SU-DHL-6 (cell line): ENCODE measurements at regions not wholly inside any gene's neighbourhood (a gene's known extent, or its start where the extent isn't known, plus 50 kb on each side); places are given as distances from the start of the nearest gene placed in this dataset.

Experiments used
- H2AFZ ChIP-seq: fragments of 200-600 bp; sonication (generic); 2 replicates; pipeline ENCODE4 v1.6.1; 2014; ENCODE audit warnings: low read depth, mild to moderate bottlenecking, moderate library complexity, mixed read lengths, antibody characterized with exemption, low read length; ENCODE audit not compliant: severe bottlenecking
- H3F3A ChIP-seq: fragments of 200-600 bp; shearing (Covaris generic); 2 replicates; pipeline ENCODE4 v1.6.0; 2016; ENCODE audit warnings: antibody characterized with exemption, mild to moderate bottlenecking; ENCODE audit not compliant: insufficient read depth
- H3K27ac ChIP-seq: fragments of 200-600 bp; sonication (generic); 2 replicates; pipeline ENCODE4 v1.5.1; 2016; ENCODE audit warnings: low read depth, mild to moderate bottlenecking, low read length, moderate library complexity, mixed read lengths
- H3K27me3 ChIP-seq: fragments of 200-600 bp; sonication (generic), shearing (Covaris generic); 2 replicates; pipeline ENCODE4 v1.6.0; 2014; ENCODE audit warnings: mild to moderate bottlenecking, low read length
- H3K36me3 ChIP-seq: fragments of 200-600 bp; sonication (generic); 2 replicates; pipeline ENCODE4 v1.6.1; 2014; ENCODE audit warnings: mild to moderate bottlenecking, low read length, mixed read lengths
- H3K4me2 ChIP-seq: fragments of 300-600, 200-600 bp; shearing (Covaris generic), sonication (generic); 2 replicates; pipeline ENCODE4 v1.6.0; 2014; ENCODE audit warnings: low read length, low read depth, mild to moderate bottlenecking; ENCODE audit not compliant: poor library complexity, severe bottlenecking
- H3K4me3 ChIP-seq: fragments of 200-600 bp; sonication (generic); 2 replicates; pipeline ENCODE4 v1.5.1; 2014; ENCODE audit warnings: antibody characterized with exemption, low read length, mild to moderate bottlenecking, mixed read lengths; ENCODE audit not compliant: insufficient read depth, poor library complexity, severe bottlenecking
- H3K79me2 ChIP-seq: fragments of 200-600 bp; sonication (generic); 2 replicates; pipeline ENCODE4 v1.6.1; 2014; ENCODE audit warnings: mild to moderate bottlenecking, low read length, moderate library complexity; ENCODE audit not compliant: insufficient read depth
- H3K9ac ChIP-seq: fragments of 200-600 bp; sonication (generic); 2 replicates; pipeline ENCODE4 v1.7.0; 2014; ENCODE audit warnings: mild to moderate bottlenecking, low read length
- H3K9me2 ChIP-seq: fragments of 200-600 bp; sonication (generic); replicated peaks from 2 replicates; pipeline ENCODE4 v1.6.1; 2014; ENCODE audit warnings: low read length; ENCODE audit not compliant: insufficient read depth
- H3K9me3 ChIP-seq: fragments of 200-600 bp; sonication (generic); 2 replicates; pipeline ENCODE4 v1.6.1; 2014; ENCODE audit warnings: low read length, mixed read lengths; ENCODE audit not compliant: insufficient read depth
- H4K20me1 ChIP-seq: fragments of 200-600 bp; sonication (generic); 2 replicates; pipeline ENCODE4 v1.6.1; 2014; ENCODE audit warnings: low read depth, mild to moderate bottlenecking, antibody characterized with exemption, low read length, moderate library complexity, mixed read lengths
- EZH2phosphoT487 ChIP-seq: fragments of 200-600 bp; sonication (generic), shearing (Covaris generic); conservative IDR thresholded peaks from 2 replicates; pipeline ENCODE4 v1.6.1; 2018; ENCODE audit warnings: mild to moderate bottlenecking, antibody characterized with exemption, low read length, moderate library complexity, mixed read lengths
- TF ChIP-seq, protein P1 (sequence below): fragments of 200-600 bp; sonication (generic); IDR thresholded peaks from one replicate; pipeline ENCODE4 v1.5.1; 2017; ENCODE audit warnings: antibody characterized with exemption, mild to moderate bottlenecking, low read length, moderate library complexity; ENCODE audit not compliant: insufficient read depth, poor library complexity, severe bottlenecking

DNA sequence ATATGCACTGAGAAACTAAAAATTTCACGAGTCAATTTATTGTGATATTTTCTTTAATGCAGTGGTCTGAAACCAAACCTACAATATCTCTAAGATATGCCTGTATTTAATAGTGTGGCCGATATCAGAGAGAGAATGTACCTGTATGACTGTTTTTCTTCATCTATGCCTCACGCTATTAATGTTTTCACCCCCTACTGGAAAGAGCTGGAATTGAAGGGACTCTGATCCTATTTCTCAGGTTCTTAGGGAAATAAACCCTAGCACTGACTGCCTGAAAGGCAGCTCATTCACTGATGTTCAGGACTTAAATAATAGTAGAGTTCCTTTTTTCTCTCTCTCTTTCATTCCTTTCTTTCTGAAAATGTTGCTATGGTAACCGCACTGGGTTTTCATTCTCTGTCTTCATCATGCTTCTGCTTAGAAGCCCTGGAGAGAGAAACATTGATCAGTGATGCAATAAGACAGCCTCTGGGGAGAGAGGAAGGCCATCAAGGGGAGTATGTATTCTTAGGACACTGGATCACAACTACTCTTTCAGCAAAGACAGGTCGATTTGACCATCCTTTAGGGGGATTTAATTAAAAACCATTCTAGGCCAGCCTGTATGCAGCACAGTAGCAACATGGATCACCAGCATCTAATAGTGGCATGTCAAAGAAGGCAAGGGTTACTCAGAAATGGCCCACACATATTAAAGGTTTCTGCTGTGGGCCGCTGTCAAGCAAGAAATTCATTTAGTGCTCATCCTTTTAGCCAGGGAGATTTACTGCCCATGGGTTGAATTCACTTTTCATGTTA is 1135.7 kb downstream of the IGSF11 start:
- Histone ChIP-seq H3K27ac (no peak overlapping the region), H3K9ac (no peak overlapping the region), H3K9me2 (no peaks in the 10 kb centered on the region), H3K9me3 (no peaks in the 10 kb centered on the region), H3K4me3 (no peak overlapping the region), H2AFZ (no peak overlapping the region), H3K27me3 (no peaks in the 10 kb centered on the region), H3K36me3 (no peaks in the 10 kb centered on the region), H3K4me2 (no peak overlapping the region), H3F3A (no peaks in the 10 kb centered on the region), H4K20me1 (no peaks in the 10 kb centered on the region), H3K79me2 (no peaks in the 10 kb centered on the region)
- TF ChIP-seq EZH2phosphoT487, result no peak
- TF ChIP-seq, protein P1, sequence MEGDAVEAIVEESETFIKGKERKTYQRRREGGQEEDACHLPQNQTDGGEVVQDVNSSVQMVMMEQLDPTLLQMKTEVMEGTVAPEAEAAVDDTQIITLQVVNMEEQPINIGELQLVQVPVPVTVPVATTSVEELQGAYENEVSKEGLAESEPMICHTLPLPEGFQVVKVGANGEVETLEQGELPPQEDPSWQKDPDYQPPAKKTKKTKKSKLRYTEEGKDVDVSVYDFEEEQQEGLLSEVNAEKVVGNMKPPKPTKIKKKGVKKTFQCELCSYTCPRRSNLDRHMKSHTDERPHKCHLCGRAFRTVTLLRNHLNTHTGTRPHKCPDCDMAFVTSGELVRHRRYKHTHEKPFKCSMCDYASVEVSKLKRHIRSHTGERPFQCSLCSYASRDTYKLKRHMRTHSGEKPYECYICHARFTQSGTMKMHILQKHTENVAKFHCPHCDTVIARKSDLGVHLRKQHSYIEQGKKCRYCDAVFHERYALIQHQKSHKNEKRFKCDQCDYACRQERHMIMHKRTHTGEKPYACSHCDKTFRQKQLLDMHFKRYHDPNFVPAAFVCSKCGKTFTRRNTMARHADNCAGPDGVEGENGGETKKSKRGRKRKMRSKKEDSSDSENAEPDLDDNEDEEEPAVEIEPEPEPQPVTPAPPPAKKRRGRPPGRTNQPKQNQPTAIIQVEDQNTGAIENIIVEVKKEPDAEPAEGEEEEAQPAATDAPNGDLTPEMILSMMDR, result peak; percentile 20

DNA sequence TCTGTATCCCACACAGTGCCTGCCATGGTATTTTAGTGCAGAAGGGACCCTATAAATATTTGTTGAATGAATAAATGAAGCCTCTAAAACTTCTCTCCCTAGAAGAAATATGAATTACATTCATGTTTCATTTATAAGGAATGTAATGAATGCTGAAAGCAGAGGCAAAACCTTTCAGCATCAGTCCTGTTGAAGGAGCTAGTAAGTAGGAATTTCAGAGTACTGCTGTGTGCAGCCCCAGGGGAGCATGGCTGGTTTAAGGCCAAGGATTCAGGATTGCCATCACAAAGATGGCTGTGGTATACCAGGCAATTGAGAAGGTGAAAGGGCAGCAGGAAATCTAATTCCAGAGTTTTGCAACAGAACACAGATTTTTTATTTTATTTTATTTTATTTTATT is 1131.4 kb downstream of the IGSF11 start:
- no peaks in the 10 kb centered on the region for H3K9me3 ChIP-seq
- TF ChIP-seq EZH2phosphoT487, result no peak
- TF ChIP-seq, protein P1, result no peak
- no peak overlapping the region for H3K4me3 ChIP-seq
- no peaks in the 10 kb centered on the region for H3F3A ChIP-seq
- H2AFZ ChIP-seq, result no peak overlapping the region
- no peak overlapping the region for H3K4me2 ChIP-seq
- H3K9ac ChIP-seq, result no peak overlapping the region
- H3K36me3 ChIP-seq, result no peaks in the 10 kb centered on the region
- H3K9me2 ChIP-seq, result no peaks in the 10 kb centered on the region
- no peaks in the 10 kb centered on the region for H3K27me3 ChIP-seq
- no peaks in the 10 kb centered on the region for H4K20me1 ChIP-seq
- no peak overlapping the region for H3K27ac ChIP-seq
- no peaks in the 10 kb centered on the region for H3K79me2 ChIP-seq

DNA sequence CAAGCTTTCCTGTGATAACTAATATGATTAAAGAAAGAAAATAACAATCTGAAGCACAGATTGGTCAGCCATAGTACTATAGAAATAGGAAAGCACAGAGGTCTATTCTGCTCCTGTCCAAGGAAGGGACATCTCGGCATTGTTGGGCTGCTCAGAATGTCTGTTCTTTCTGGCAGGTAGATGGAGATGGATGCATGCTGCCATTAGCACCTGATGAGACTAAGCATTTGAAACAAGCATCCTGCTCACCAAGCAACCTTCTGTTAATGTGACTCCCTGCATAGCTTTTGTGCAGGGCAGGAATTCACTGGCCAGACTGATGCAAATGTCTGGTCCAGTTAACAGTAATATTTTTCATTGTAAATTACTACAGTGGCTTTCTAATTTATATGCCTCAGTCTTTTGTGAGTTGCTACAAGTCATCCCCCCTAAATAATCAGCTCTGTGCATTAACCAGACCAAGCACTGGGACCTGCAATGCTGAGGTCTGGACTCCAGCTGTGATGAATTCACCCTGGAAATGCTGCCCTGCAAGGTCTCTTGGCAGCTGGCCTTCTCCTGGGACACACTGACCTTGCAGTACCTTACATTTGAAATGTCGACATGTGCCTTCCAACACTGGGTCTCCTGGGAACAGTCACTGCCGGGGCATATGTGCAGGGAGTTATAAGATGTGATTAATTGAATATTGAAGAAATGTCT is 1123.7 kb downstream of the IGSF11 start:
- H3K79me2 ChIP-seq, result no peaks in the 10 kb centered on the region
- H3K9ac ChIP-seq, result no peak overlapping the region
- no peaks in the 10 kb centered on the region for H3K36me3 ChIP-seq
- H3K9me2 ChIP-seq, result no peaks in the 10 kb centered on the region
- no peaks in the 10 kb centered on the region for H3K27me3 ChIP-seq
- TF ChIP-seq EZH2phosphoT487, result no peak
- TF ChIP-seq, protein P1, result no peak
- H3K4me2 ChIP-seq, result no peak overlapping the region
- H3K27ac ChIP-seq, result no peak overlapping the region
- no peaks in the 10 kb centered on the region for H3K9me3 ChIP-seq
- no peaks in the 10 kb centered on the region for H3F3A ChIP-seq
- no peaks in the 10 kb centered on the region for H4K20me1 ChIP-seq
- no peak overlapping the region for H2AFZ ChIP-seq
- H3K4me3 ChIP-seq, result no peak overlapping the region
